ENCODE measurements at regions not wholly inside any gene's neighbourhood (a gene's known extent, or its start where the extent isn't known, plus 50 kb on each side); places are given as distances from the start of the nearest gene placed in this dataset.

DNA sequence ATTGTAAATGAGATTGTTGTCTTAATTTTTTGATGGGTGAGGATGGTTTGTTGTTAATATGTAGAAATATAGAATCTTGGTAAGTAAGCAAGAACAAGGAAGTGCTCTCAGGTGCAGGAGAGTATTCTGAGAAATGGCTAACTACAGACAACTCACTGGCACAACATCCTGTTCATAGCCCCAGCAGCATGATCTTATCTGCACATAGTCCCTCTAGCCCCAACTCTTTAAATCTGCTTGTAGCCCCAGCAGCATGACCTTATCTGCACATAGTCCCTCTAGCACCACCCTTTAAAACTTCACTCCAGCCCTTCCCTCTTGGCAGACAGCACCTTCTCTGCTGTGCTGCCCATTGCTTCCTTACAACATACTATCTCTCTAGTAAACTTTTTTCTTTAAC is 1957.1 kb upstream of the ADGRL3 start:
- TF ChIP-seq, protein P1, sequence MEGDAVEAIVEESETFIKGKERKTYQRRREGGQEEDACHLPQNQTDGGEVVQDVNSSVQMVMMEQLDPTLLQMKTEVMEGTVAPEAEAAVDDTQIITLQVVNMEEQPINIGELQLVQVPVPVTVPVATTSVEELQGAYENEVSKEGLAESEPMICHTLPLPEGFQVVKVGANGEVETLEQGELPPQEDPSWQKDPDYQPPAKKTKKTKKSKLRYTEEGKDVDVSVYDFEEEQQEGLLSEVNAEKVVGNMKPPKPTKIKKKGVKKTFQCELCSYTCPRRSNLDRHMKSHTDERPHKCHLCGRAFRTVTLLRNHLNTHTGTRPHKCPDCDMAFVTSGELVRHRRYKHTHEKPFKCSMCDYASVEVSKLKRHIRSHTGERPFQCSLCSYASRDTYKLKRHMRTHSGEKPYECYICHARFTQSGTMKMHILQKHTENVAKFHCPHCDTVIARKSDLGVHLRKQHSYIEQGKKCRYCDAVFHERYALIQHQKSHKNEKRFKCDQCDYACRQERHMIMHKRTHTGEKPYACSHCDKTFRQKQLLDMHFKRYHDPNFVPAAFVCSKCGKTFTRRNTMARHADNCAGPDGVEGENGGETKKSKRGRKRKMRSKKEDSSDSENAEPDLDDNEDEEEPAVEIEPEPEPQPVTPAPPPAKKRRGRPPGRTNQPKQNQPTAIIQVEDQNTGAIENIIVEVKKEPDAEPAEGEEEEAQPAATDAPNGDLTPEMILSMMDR (IDR thresholded peaks at IDR 0.05), result no peak
- H3K4me1 ChIP-seq, result no peaks in the 10 kb centered on the region

DNA sequence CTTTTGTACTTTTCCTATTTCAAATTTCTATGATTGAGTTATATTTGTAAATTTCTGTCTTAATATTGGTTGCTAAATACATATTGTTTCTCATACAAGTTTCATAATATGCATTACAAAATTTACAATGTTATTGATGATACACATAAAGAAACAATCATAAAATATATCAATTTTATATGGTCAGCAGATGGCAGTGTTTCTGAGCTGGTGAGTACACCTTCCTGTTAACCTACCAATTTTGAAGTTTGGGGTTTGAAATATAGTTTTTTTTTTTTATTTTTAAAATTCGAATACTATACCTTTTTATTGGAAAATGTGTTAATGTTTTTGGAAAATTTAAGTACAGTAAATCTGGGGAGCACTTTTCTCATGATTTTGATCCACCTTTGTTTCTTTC is 1953.1 kb upstream of the ADGRL3 start:
- no peak overlapping the region for H3K4me3 ChIP-seq
- H3K4me1 ChIP-seq, result no peaks in the 10 kb centered on the region
- H3K27ac ChIP-seq, result no peak overlapping the region
- H3K9me3 ChIP-seq, result peaks cover 0 to 5% of the 10 kb centered on the region in 2 donors
- no peaks in the 10 kb centered on the region for H3K36me3 ChIP-seq
- no peaks in the 10 kb centered on the region for H3K27me3 ChIP-seq
- DNase-seq (ENCODE audit: low spot score), result no peak
- TF ChIP-seq, protein P1 (IDR thresholded peaks at IDR 0.05), result peak in 1 of 2 donors; percentile 24

More for the DNA sequence above, 1957.1 kb upstream of the ADGRL3 start:
- Histone ChIP-seq H3K9me3 (peaks cover 0 to 5% of the 10 kb centered on the region in 2 donors), H3K36me3 (no peaks in the 10 kb centered on the region), H3K27me3 (no peaks in the 10 kb centered on the region), H3K27ac (no peak overlapping the region), H3K4me3 (no peak overlapping the region)
- no peak for DNase-seq (ENCODE audit: low spot score)

DNA sequence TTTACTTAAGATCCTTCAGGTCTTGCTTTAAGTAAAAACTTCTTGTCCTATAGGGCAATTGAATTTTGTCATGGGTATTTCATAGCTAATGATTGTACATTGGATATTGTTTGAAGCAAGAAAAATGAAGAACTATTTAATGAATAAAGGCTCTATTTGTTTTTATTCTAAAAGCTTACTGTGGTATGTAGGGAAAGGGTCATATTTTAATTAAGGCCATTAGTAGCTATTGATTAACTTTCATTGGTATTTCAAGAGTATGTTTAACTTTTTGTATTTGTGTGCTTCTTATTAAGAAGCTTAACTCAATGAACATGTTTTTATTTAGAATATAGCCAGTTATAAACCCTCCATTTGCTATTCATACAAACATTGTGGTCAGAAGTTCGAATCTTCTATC is 1951.8 kb upstream of the ADGRL3 start:
- TF ChIP-seq, protein P1 (IDR thresholded peaks at IDR 0.05), result no peak
- H3K27ac ChIP-seq, result no peak overlapping the region
- H3K4me1 ChIP-seq, result no peaks in the 10 kb centered on the region
- no peaks in the 10 kb centered on the region for H3K27me3 ChIP-seq
- no peak overlapping the region for H3K4me3 ChIP-seq
- no peak for DNase-seq (ENCODE audit: low spot score)
- H3K9me3 ChIP-seq, result no peaks in the 10 kb centered on the region
- H3K36me3 ChIP-seq, result no peaks in the 10 kb centered on the region

DNA sequence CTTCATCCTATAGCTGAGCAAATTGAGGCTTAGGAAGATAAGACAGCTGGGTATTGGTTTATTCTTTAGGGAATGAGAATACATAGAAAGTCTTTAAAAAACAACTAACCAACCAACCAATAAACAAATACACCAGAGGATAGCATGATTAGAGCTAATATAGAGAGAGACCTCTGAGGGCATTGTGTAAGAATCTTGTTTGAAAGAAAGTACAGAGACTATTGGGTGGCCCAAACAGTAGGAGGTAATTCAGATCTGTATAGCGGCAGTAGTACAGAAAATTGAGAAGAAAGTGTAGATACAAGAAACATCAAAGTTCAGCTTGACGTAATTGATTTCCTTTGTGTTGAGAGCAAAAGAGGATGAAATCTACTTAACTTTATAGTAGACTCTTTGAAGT is 1951.0 kb upstream of the ADGRL3 start:
- Histone ChIP-seq H3K4me3 (no peak overlapping the region), H3K4me1 (no peaks in the 10 kb centered on the region), H3K27ac (no peak overlapping the region), H3K36me3 (no peaks in the 10 kb centered on the region), H3K27me3 (no peaks in the 10 kb centered on the region), H3K9me3 (no peaks in the 10 kb centered on the region)
- TF ChIP-seq, protein P1 (IDR thresholded peaks at IDR 0.05), result no peak
- DNase-seq (ENCODE audit: low spot score), result no peak

DNA sequence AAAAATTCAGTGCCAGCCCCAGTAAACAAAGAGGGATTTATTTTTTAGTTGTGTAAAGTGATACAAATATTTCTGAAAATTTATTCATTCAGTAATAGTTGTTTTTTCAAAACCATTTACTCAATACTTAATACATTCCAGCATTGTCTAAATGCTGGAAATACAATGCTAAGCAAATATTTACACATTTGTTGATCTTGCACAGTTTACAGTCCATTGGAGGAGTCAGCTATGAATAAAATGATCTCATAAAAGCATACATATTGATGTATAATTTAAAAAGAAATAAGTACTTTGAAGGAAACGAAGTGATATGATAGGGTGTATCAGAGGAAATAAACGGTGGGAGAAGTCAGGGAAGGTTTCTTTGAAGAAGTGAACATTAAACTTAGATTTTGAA is 1942.1 kb upstream of the ADGRL3 start:
- H3K27ac ChIP-seq, result no peak overlapping the region
- no peaks in the 10 kb centered on the region for H3K36me3 ChIP-seq
- H3K4me3 ChIP-seq, result no peak overlapping the region
- H3K9me3 ChIP-seq, result no peaks in the 10 kb centered on the region
- TF ChIP-seq, protein P1 (IDR thresholded peaks at IDR 0.05), result no peak
- no peaks in the 10 kb centered on the region for H3K27me3 ChIP-seq
- no peaks in the 10 kb centered on the region for H3K4me1 ChIP-seq
- DNase-seq (ENCODE audit: low spot score), result no peak

DNA sequence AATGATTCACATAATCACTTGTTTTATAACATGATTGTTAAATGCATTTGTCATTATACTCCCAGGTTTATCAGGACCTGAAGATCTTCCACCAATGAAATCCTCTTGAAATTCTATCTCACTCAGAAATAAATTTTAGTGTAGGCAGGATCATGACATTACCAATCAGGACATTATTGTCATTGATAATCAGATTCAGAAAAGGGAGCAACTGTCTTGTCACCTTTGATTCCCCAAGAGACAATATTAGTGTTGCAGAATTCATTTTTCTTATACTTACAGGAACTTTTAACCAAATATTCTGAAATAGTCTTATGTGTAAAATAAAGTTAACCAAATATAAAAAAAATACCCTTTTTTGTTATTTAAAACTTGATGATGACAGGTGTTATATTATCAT is 1892.5 kb upstream of the ADGRL3 start:
- H3K9me3 ChIP-seq, result no peaks in the 10 kb centered on the region
- no peak for DNase-seq (ENCODE audit: low spot score)
- no peak overlapping the region for H3K27ac ChIP-seq
- H3K36me3 ChIP-seq, result no peaks in the 10 kb centered on the region
- H3K4me1 ChIP-seq, result no peaks in the 10 kb centered on the region
- no peak overlapping the region for H3K4me3 ChIP-seq
- no peaks in the 10 kb centered on the region for H3K27me3 ChIP-seq
- TF ChIP-seq, protein P1 (IDR thresholded peaks at IDR 0.05), result no peak

Data from right atrium auricular region (tissue), 2 donors.